Heart left ventricle (tissue), 16 donors: ENCODE measurements at regions not wholly inside any gene's neighbourhood (a gene's known extent, or its start where the extent isn't known, plus 50 kb on each side); places are given as distances from the start of the nearest gene placed in this dataset.

Experiments used
- ATAC-seq, 4 donors: fragments of 200-7000 bp; cut with Tn5 transposase; one replicate each; pipeline ENCODE4 v1.9.1; 2020 to 2022; ENCODE audit warnings: moderate library complexity in 4 of 4, mild to moderate bottlenecking in 3 of 4, moderate number of reproducible peaks in 1 of 4
- DNase-seq, 5 donors: peaks; one replicate each; pipeline ENCODE4 v3.0.0-alpha.2; 2020
- H3K27ac ChIP-seq, 12 donors: fragments of 200-600 bp; sonication (generic) in 4 of 12; one replicate each; pipeline versions ENCODE4 v1.5.0 to v1.8.0; 2016 to 2022; ENCODE audit warnings: mild to moderate bottlenecking in 2 of 12
- H3K27me3 ChIP-seq, 9 donors: fragments of 200-600 bp; sonication (generic) in 2 of 9; one replicate each; pipeline versions ENCODE4 v1.5.1 to v1.8.0; 2016 to 2022; ENCODE audit warnings: mild to moderate bottlenecking in 3 of 9
- H3K36me3 ChIP-seq, 9 donors: fragments of 200-600 bp; sonication (generic) in 2 of 9; one replicate each; pipeline versions ENCODE4 v1.5.0 to v1.8.0; 2018 to 2022; ENCODE audit warnings: mild to moderate bottlenecking in 2 of 9
- H3K4me1 ChIP-seq, 12 donors: fragments of 200-600 bp; sonication (generic) in 4 of 12; one replicate each; pipeline versions ENCODE4 v1.5.0 to v1.8.0; 2016 to 2022; ENCODE audit warnings: mild to moderate bottlenecking in 3 of 12
- H3K4me3 ChIP-seq, 12 donors: fragments of 200-600 bp; sonication (generic) in 4 of 12; one replicate each; pipeline versions ENCODE4 v1.5.0 to v1.8.0; 2017 to 2022; ENCODE audit warnings: mild to moderate bottlenecking in 9 of 12, moderate library complexity in 4 of 12
- H3K9me3 ChIP-seq, 12 donors: fragments of 200-600 bp; sonication (generic) in 4 of 12; one replicate each; pipeline versions ENCODE4 v1.5.0 to v1.8.0; 2016 to 2022; ENCODE audit warnings: mild to moderate bottlenecking in 1 of 12
- CTCF ChIP-seq, 12 donors: fragments of 200-600 bp; sonication (generic) in 4 of 12; IDR thresholded peaks; one replicate each; pipeline versions ENCODE4 v1.5.0 to v1.8.0; 2018 to 2022; ENCODE audit warnings: antibody characterized with exemption in 12 of 12, mild to moderate bottlenecking in 5 of 12
- POLR2A ChIP-seq, 2 donors: fragments of 450-650 bp; IDR thresholded peaks; one replicate each; pipeline ENCODE4 v1.6.1; 2017; ENCODE audit warnings: antibody characterized with exemption in 2 of 2, mild to moderate bottlenecking in 2 of 2, moderate library complexity in 2 of 2
- WGBS, 4 donors: extraction: QIAGEN DNeasy Blood & Tissue Kit in 2 of 4; methylation state at CpG; one replicate each; pipeline versions ENCODE4 v1.1.5 to v1.1.7; 2013 to 2018; 5-methylcytosine and 5-hydroxymethylcytosine counted together
- intact Hi-C, 10 donors: fragments of 100-400 bp; cut with DNase I; formaldehyde crosslinking; loops; one replicate each; pipeline versions ENCODE4 v1.11.1 to v1.14.2; 2022
- donor health status: ischemic (EF 13 %, LVEDD 7.1; RV severe dilation, severe dysfunction).
- donor health status: healthy with polysubstance abuse.
- donor health status: DM: no; HTN: yes; CAD: no.
- donor health status: DM: no; HTN: no; CAD: no.
- donor health status: ischemic (EF 25% LVEDD 6.9; RV normal size, moderate dysfunction).
- donor health status: ischemic (EF 25% LVEDD 5.7; RV mildly dilated, moderate dysfunction).
- donor health status: healthy.
- donor health status: DM: yes; HTN: yes; CAD: no.
- donor health status: ischemic (EF 35%, LVEDD 5.7; RV mildly dilated, moderate dysfunction).
- donor health status: nonischemic (EF 11% LVEDD 7.7; RV severe dilation, severe dysfunction).
- donor health status: DM: yes; HTN: yes; CAD: no.
- donor health status: PGD.
- donor health status: ischemic (EF 29% LVEDD 5.4; RV normal size, mild dysfunction).
- donor health status: nonischemic (EF 23%, LVEDD 6.1; RV moderate dilation, normal function).

DNA sequence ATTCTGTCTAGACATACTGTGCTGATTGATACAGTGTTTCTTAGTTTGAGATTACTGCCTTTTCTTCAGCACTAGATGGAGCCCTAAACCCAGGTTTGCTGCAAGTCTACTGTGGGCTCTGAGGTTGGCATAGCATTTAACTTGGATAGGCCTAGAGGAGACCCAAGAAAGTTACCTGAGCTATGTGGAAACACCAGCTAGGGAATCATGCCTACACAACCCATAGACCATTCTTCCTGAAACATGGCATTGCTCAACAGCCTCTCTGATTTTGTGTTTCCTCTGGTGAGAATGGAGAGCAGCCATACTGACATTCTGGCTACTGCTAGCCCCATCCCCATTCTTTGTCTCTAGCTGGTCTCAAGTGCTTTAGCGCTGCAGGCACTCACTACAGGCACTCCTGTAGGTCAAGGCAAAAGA lies 287.7 kb upstream of the PCDH18 start:
- WGBS, 4 donors = 88 to 100% (median 91%) methylated on average over 1 of the region's 1 CpG
- TF ChIP-seq CTCF (IDR thresholded peaks at IDR 0.05) (peak in 9 of 12 donors; percentile 14 to 42 (median 23)), POLR2A (IDR thresholded peaks at IDR 0.05) (no peak)
- no peak for DNase-seq
- peak in 3 of 4 donors; percentile 45 to 69 (median 49) for ATAC-seq
- peaks cover 0 to 12% (median 0%) of the 10 kb centered on the region in 12 donors for H3K9me3 ChIP-seq
- H3K27me3 ChIP-seq = no peaks in the 10 kb centered on the region
- no peaks in the 10 kb centered on the region for H3K36me3 ChIP-seq
- H3K4me3 ChIP-seq = no peak overlapping the region
- intact Hi-C loops = loop anchor here in 5 of 10 donors (2.0 to 10.0 kb wide), 5 partner anchors 362 to 1052 kb away; no protein-coding TSS in a partner anchor
- H3K27ac ChIP-seq = no peak overlapping the region
- no peaks in the 10 kb centered on the region for H3K4me1 ChIP-seq

DNA sequence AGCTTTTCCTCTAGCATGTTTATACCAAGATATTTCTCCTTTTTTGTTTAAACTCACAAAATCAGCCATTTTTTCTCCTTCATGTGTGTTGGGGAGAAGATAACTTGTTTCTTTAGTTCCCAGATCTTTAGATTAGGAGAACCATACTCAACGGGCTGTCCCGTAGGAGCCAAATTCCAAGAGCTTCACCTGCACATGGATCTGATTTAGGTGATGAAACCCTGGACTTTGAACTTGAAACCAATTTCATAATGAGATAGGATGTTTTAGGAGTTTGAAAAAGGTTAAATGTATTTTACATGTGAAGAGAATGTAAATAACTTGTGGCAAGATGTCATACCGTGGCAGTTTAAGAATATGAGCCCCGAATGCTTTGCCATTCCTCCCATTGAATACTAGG lies 280.0 kb upstream of the PCDH18 start:
- TF ChIP-seq CTCF (IDR thresholded peaks at IDR 0.05) = no peak
- H3K4me1 ChIP-seq = no peaks in the 10 kb centered on the region
- no peaks in the 10 kb centered on the region for H3K36me3 ChIP-seq
- peaks cover 0 to 3% (median 0%) of the 10 kb centered on the region in 12 donors for H3K9me3 ChIP-seq
- H3K4me3 ChIP-seq = no peak overlapping the region
- intact Hi-C loops = loop anchor here in 1 of 10 donors (10.0 kb wide), 1 partner anchor 373 kb away; no protein-coding TSS in a partner anchor
- ATAC-seq (no peak), DNase-seq (no peak)
- H3K27ac ChIP-seq = no peak overlapping the region
- WGBS, 4 donors = 92 to 94% (median 92%) methylated on average over 4 of the region's 4 CpGs
- H3K27me3 ChIP-seq = no peaks in the 10 kb centered on the region

- Histone ChIP-seq H3K27ac (no peak overlapping the region), H3K4me1 (no peaks in the 10 kb centered on the region), H3K4me3 (no peak overlapping the region), H3K27me3 (no peaks in the 10 kb centered on the region), H3K36me3 (no peaks in the 10 kb centered on the region), H3K9me3 (no peaks in the 10 kb centered on the region)
- WGBS, 4 donors = 84 to 90% (median 87%) methylated on average over 3 of the region's 3 CpGs
- no peak for DNase-seq
- TF ChIP-seq POLR2A (IDR thresholded peaks at IDR 0.05) (no peak), CTCF (IDR thresholded peaks at IDR 0.05) (no peak)
- ATAC-seq = no peak
- intact Hi-C loops = no loop called here
These were observed 274.1 kb upstream of the PCDH18 start for GRCh38 chr4:137806420-137806819.

DNA sequence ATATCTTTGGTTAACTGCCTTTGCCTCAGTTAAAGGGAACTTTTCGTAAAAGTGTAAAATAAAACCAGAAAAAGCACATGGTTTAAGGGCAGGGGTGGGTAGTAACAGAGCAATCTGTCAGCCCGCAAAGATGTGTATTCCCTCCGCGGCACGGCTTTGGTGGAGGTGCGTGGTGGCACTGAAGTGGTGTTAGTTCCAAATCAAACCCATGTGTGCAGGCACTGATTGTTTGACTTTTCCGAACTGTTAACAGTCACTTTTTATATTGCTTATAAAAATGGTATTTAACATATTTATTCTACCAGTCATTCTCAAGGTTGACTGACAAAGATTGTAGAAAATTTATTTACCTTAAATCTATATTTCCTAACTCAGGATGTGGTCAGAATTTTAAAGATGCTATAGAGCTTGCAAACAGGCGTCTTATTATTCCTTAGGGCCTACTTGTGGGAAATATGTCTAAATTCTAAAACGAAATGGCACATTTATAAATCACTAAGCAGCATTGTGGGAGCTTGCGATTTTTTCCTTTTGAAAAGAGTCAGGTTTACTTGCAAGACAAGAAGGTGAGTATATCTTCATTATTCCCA lies 272.7 kb upstream of the PCDH18 start:
- Histone ChIP-seq H3K4me1 (no peaks in the 10 kb centered on the region), H3K4me3 (no peak overlapping the region), H3K27me3 (no peaks in the 10 kb centered on the region), H3K27ac (no peak overlapping the region), H3K36me3 (no peaks in the 10 kb centered on the region), H3K9me3 (no peaks in the 10 kb centered on the region)
- ATAC-seq (no peak), DNase-seq (no peak)
- TF ChIP-seq CTCF (IDR thresholded peaks at IDR 0.05) = no peak
- TF ChIP-seq POLR2A (IDR thresholded peaks at IDR 0.05) = no peak
- intact Hi-C loops = no loop called here
- 88 to 89% (median 88%) methylated on average over 10 of the region's 10 CpGs for WGBS, 4 donors
